PC-3 (cell line): ENCODE measurements at regions not wholly inside any gene's neighbourhood (a gene's known extent, or its start where the extent isn't known, plus 50 kb on each side); places are given as distances from the start of the nearest gene placed in this dataset.

Experiments
- EZH2 ChIP-seq: fragments of 300-600 bp; sonication (generic); IDR thresholded peaks from one replicate; pipeline ENCODE4 v1.6.1; 2017; ENCODE audit warnings: antibody characterized with exemption, mild to moderate bottlenecking, low read length; ENCODE audit not compliant: unreplicated experiment
- TF ChIP-seq, protein P1 (sequence below): fragments of 300-600 bp; sonication (generic); conservative IDR thresholded peaks from 2 replicates; pipeline ENCODE4 v1.5.1; 2017; ENCODE audit warnings: antibody characterized with exemption, low read depth, mild to moderate bottlenecking, low read length

- no peak for TF ChIP-seq EZH2
- TF ChIP-seq, protein P1, sequence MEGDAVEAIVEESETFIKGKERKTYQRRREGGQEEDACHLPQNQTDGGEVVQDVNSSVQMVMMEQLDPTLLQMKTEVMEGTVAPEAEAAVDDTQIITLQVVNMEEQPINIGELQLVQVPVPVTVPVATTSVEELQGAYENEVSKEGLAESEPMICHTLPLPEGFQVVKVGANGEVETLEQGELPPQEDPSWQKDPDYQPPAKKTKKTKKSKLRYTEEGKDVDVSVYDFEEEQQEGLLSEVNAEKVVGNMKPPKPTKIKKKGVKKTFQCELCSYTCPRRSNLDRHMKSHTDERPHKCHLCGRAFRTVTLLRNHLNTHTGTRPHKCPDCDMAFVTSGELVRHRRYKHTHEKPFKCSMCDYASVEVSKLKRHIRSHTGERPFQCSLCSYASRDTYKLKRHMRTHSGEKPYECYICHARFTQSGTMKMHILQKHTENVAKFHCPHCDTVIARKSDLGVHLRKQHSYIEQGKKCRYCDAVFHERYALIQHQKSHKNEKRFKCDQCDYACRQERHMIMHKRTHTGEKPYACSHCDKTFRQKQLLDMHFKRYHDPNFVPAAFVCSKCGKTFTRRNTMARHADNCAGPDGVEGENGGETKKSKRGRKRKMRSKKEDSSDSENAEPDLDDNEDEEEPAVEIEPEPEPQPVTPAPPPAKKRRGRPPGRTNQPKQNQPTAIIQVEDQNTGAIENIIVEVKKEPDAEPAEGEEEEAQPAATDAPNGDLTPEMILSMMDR: no peak
Measured at GRCh38 chr6:114874410-114874809, 531.6 kb upstream of the HS3ST5 start.
